ENCODE measurements at regions not wholly inside any gene's neighbourhood (a gene's known extent, or its start where the extent isn't known, plus 50 kb on each side); places are given as distances from the start of the nearest gene placed in this dataset.
"Not testable (repeated sequence)": the region's sequence is repeated elsewhere in the genome, so short reads cannot be mapped to it uniquely, and the experiment has no call there.

GRCh38 chr13:73819711-73820110 is 314.5 kb downstream of the KLF12 start:
- H3K4me3 Mint-ChIP-seq = no peak overlapping the region
- H3K27ac Mint-ChIP-seq = no peak overlapping the region
- H3K27me3 Mint-ChIP-seq (ENCODE audit: low read depth) = no peaks in the 10 kb centered on the region
- peaks cover 8% of the 10 kb centered on the region for H3K4me1 Mint-ChIP-seq (ENCODE audit: low read depth)
- H3K36me3 Mint-ChIP-seq (ENCODE audit: low read depth) = no peaks in the 10 kb centered on the region
- H3K9me3 Mint-ChIP-seq = no peaks in the 10 kb centered on the region

- H3K27ac Mint-ChIP-seq = no peak overlapping the region
These were observed 317.5 kb downstream of the KLF12 start for GRCh38 chr13:73816702-73817101.

GRCh38 chr13:73815796-73816195 is 318.4 kb downstream of the KLF12 start:
- Mint-ChIP-seq H3K4me1 (ENCODE audit: low read depth) (peaks cover 2% of the 10 kb centered on the region), H3K9me3 (no peaks in the 10 kb centered on the region), H3K27ac (no peak overlapping the region), H3K4me3 (no peak overlapping the region), H3K36me3 (ENCODE audit: low read depth) (peaks cover 3% of the 10 kb centered on the region), H3K27me3 (ENCODE audit: low read depth) (no peaks in the 10 kb centered on the region)

More at GRCh38 chr13:73816702-73817101, 317.5 kb downstream of the KLF12 start:
- H3K36me3 Mint-ChIP-seq (ENCODE audit: low read depth) = peaks cover 3% of the 10 kb centered on the region
- H3K4me3 Mint-ChIP-seq = no peak overlapping the region
- peaks cover 8% of the 10 kb centered on the region for H3K4me1 Mint-ChIP-seq (ENCODE audit: low read depth)
- H3K27me3 Mint-ChIP-seq (ENCODE audit: low read depth) = no peaks in the 10 kb centered on the region
- H3K9me3 Mint-ChIP-seq = no peaks in the 10 kb centered on the region

GRCh38 chr13:73810647-73811046 is 323.6 kb downstream of the KLF12 start:
- Mint-ChIP-seq H3K4me1 (ENCODE audit: low read depth) (no peaks in the 10 kb centered on the region), H3K4me3 (no peak overlapping the region), H3K27ac (no peak overlapping the region), H3K27me3 (ENCODE audit: low read depth) (no peaks in the 10 kb centered on the region), H3K36me3 (ENCODE audit: low read depth) (peaks cover 7% of the 10 kb centered on the region), H3K9me3 (no peaks in the 10 kb centered on the region)

- peaks cover 7% of the 10 kb centered on the region for H3K36me3 Mint-ChIP-seq (ENCODE audit: low read depth)
- no peaks in the 10 kb centered on the region for H3K9me3 Mint-ChIP-seq
- H3K4me3 Mint-ChIP-seq = no peak overlapping the region
- H3K4me1 Mint-ChIP-seq (ENCODE audit: low read depth) = no peaks in the 10 kb centered on the region
- no peaks in the 10 kb centered on the region for H3K27me3 Mint-ChIP-seq (ENCODE audit: low read depth)
- no peak overlapping the region for H3K27ac Mint-ChIP-seq
These were observed 324.6 kb downstream of the KLF12 start for GRCh38 chr13:73809561-73809960.

- no peaks in the 10 kb centered on the region for H3K4me1 Mint-ChIP-seq (ENCODE audit: low read depth)
- H3K36me3 Mint-ChIP-seq (ENCODE audit: low read depth) = peaks cover 11% of the 10 kb centered on the region
- no peak overlapping the region for H3K27ac Mint-ChIP-seq
- H3K4me3 Mint-ChIP-seq = no peak overlapping the region
- no peaks in the 10 kb centered on the region for H3K9me3 Mint-ChIP-seq
- H3K27me3 Mint-ChIP-seq (ENCODE audit: low read depth) = no peaks in the 10 kb centered on the region
These were observed 325.9 kb downstream of the KLF12 start for GRCh38 chr13:73808318-73808717.

- H3K27ac Mint-ChIP-seq; H3K36me3 Mint-ChIP-seq (ENCODE audit: low read depth): not testable (repeated sequence)
These were observed 328.8 kb downstream of the KLF12 start for GRCh38 chr13:73805326-73805958.

GRCh38 chr13:73803997-73804396 is 330.2 kb downstream of the KLF12 start:
- H3K9me3 Mint-ChIP-seq = peaks cover 1% of the 10 kb centered on the region
- no peak overlapping the region for H3K27ac Mint-ChIP-seq
- H3K4me3 Mint-ChIP-seq = no peak overlapping the region
- no peaks in the 10 kb centered on the region for H3K27me3 Mint-ChIP-seq (ENCODE audit: low read depth)
- peaks cover 8% of the 10 kb centered on the region for H3K36me3 Mint-ChIP-seq (ENCODE audit: low read depth)
- no peaks in the 10 kb centered on the region for H3K4me1 Mint-ChIP-seq (ENCODE audit: low read depth)

More at GRCh38 chr13:73805326-73805958, 328.8 kb downstream of the KLF12 start:
- not testable (repeated sequence) for H3K27me3 Mint-ChIP-seq (ENCODE audit: low read depth); H3K4me3 Mint-ChIP-seq; H3K4me1 Mint-ChIP-seq (ENCODE audit: low read depth); H3K9me3 Mint-ChIP-seq

- H3K27me3 Mint-ChIP-seq (ENCODE audit: low read depth) = no peaks in the 10 kb centered on the region
- peaks cover 3% of the 10 kb centered on the region for H3K9me3 Mint-ChIP-seq
- H3K27ac Mint-ChIP-seq = no peak overlapping the region
- no peak overlapping the region for H3K4me3 Mint-ChIP-seq
- H3K4me1 Mint-ChIP-seq (ENCODE audit: low read depth) = no peaks in the 10 kb centered on the region
- peaks cover 11% of the 10 kb centered on the region for H3K36me3 Mint-ChIP-seq (ENCODE audit: low read depth)
These were observed 334.2 kb downstream of the KLF12 start for GRCh38 chr13:73800011-73800410.

- H3K36me3 Mint-ChIP-seq (ENCODE audit: low read depth) = peaks cover 5% of the 10 kb centered on the region
- H3K4me3 Mint-ChIP-seq = no peak overlapping the region
- peaks cover 3% of the 10 kb centered on the region for H3K9me3 Mint-ChIP-seq
- no peaks in the 10 kb centered on the region for H3K27me3 Mint-ChIP-seq (ENCODE audit: low read depth)
- H3K27ac Mint-ChIP-seq = no peak overlapping the region
- H3K4me1 Mint-ChIP-seq (ENCODE audit: low read depth) = peaks cover 3% of the 10 kb centered on the region
These were observed 339.4 kb downstream of the KLF12 start for GRCh38 chr13:73794755-73795154.

- Mint-ChIP-seq H3K27ac (no peak overlapping the region), H3K4me3 (no peak overlapping the region), H3K36me3 (ENCODE audit: low read depth) (peaks cover 2% of the 10 kb centered on the region), H3K4me1 (ENCODE audit: low read depth) (peaks cover 3% of the 10 kb centered on the region), H3K9me3 (no peaks in the 10 kb centered on the region), H3K27me3 (ENCODE audit: low read depth) (no peaks in the 10 kb centered on the region)
These were observed 340.8 kb downstream of the KLF12 start for GRCh38 chr13:73793361-73793760.

GRCh38 chr13:73792796-73793195 is 341.4 kb downstream of the KLF12 start:
- no peak overlapping the region for H3K4me3 Mint-ChIP-seq
- H3K36me3 Mint-ChIP-seq (ENCODE audit: low read depth) = peaks cover 2% of the 10 kb centered on the region
- peaks cover 3% of the 10 kb centered on the region for H3K4me1 Mint-ChIP-seq (ENCODE audit: low read depth)
- no peaks in the 10 kb centered on the region for H3K9me3 Mint-ChIP-seq
- H3K27ac Mint-ChIP-seq = no peak overlapping the region
- no peaks in the 10 kb centered on the region for H3K27me3 Mint-ChIP-seq (ENCODE audit: low read depth)

- Mint-ChIP-seq H3K27ac (no peak overlapping the region), H3K27me3 (ENCODE audit: low read depth) (no peaks in the 10 kb centered on the region), H3K9me3 (no peaks in the 10 kb centered on the region), H3K4me1 (ENCODE audit: low read depth) (no peaks in the 10 kb centered on the region), H3K36me3 (ENCODE audit: low read depth) (peaks cover 5% of the 10 kb centered on the region), H3K4me3 (no peak overlapping the region)
These were observed 351.5 kb downstream of the KLF12 start for GRCh38 chr13:73782450-73783449.

GRCh38 chr13:73781384-73781783 is 352.8 kb downstream of the KLF12 start:
- Mint-ChIP-seq H3K9me3 (no peaks in the 10 kb centered on the region), H3K27ac (no peak overlapping the region), H3K4me3 (no peak overlapping the region), H3K4me1 (ENCODE audit: low read depth) (no peaks in the 10 kb centered on the region), H3K27me3 (ENCODE audit: low read depth) (no peaks in the 10 kb centered on the region), H3K36me3 (ENCODE audit: low read depth) (peaks cover 9% of the 10 kb centered on the region)

- Mint-ChIP-seq H3K27me3 (ENCODE audit: low read depth) (no peaks in the 10 kb centered on the region), H3K36me3 (ENCODE audit: low read depth) (peaks cover 9% of the 10 kb centered on the region), H3K9me3 (no peaks in the 10 kb centered on the region), H3K4me1 (ENCODE audit: low read depth) (no peaks in the 10 kb centered on the region), H3K27ac (no peak overlapping the region), H3K4me3 (no peak overlapping the region)
These were observed 354.3 kb downstream of the KLF12 start for GRCh38 chr13:73779881-73780280.

Data from T-helper 1 cell treated with Interleukin-12 subunit alpha and Interleukin-12 subunit beta and Interleukin-4 antibody, amounts not matched to agents 30 μg/mL and 1 μg/mL, for 36 hours (primary cell).